GM12878 (cell line): ENCODE measurements at regions not wholly inside any gene's neighbourhood (a gene's known extent, or its start where the extent isn't known, plus 50 kb on each side); places are given as distances from the start of the nearest gene placed in this dataset.

Experiments used
- BACH1 ChIP-seq: fragments of 450-650 bp; IDR thresholded peaks from 2 replicates; pipeline ENCODE4 v1.6.1; 2017; ENCODE audit warnings: mild to moderate bottlenecking, borderline replicate concordance
- BCL11A ChIP-seq: IDR thresholded peaks from 2 replicates; pipeline ENCODE4 v1.6.1; 2011; ENCODE audit warnings: low read depth, low read length
- CEBPB ChIP-seq, 2 experiments: fragments of 150-350 bp in 1 of 2; IDR thresholded peaks; 2 replicates each; pipeline ENCODE4 v1.6.1; 2012 to 2014; ENCODE audit warnings: low read depth in 2 of 2, low read length in 2 of 2, borderline replicate concordance in 1 of 2, inconsistent platforms in 1 of 2
- CHD1 ChIP-seq: IDR thresholded peaks from 2 replicates; pipeline ENCODE4 v1.6.1; 2012; ENCODE audit warnings: low read depth, low read length, improper control_type of control experiment
- ETV6 ChIP-seq, 2 experiments: fragments of 450-650 bp in 1 of 2; IDR thresholded peaks in 1 of 2; conservative IDR thresholded peaks in 1 of 2; 2 replicates each; pipeline ENCODE4 v1.6.1; 2014; ENCODE audit warnings: antibody characterized with exemption in 1 of 2, borderline replicate concordance in 1 of 2, low read depth in 1 of 2, mild to moderate bottlenecking in 1 of 2, moderate library complexity in 1 of 2
- FOS ChIP-seq: IDR thresholded peaks from 3 replicates; pipeline ENCODE4 v1.6.1; 2011; ENCODE audit warnings: borderline replicate concordance; ENCODE audit not compliant: insufficient read length; ENCODE audit errors: extremely low read depth
- HCFC1 ChIP-seq: fragments of 150-350 bp; IDR thresholded peaks from 2 replicates; pipeline ENCODE4 v1.6.1; 2014; ENCODE audit warnings: low read length
- NFYA ChIP-seq: IDR thresholded peaks from 2 replicates; pipeline ENCODE4 v1.6.1; 2011; ENCODE audit warnings: low read depth, mild to moderate bottlenecking, low read length, improper control_type of control experiment, borderline replicate concordance
- POLR2AphosphoS2 ChIP-seq: IDR thresholded peaks from 2 replicates; pipeline ENCODE4 v1.6.1; 2011; ENCODE audit warnings: low read depth, mild to moderate bottlenecking, low read length, improper control_type of control experiment, moderate library complexity
- POLR2AphosphoS5 ChIP-seq: IDR thresholded peaks from 2 replicates; pipeline ENCODE4 v1.6.1; 2011; ENCODE audit warnings: mild to moderate bottlenecking, low read length, inconsistent platforms
- POU2F2 ChIP-seq: IDR thresholded peaks from 3 replicates; pipeline ENCODE4 v1.6.1; 2011; ENCODE audit warnings: low read depth, mild to moderate bottlenecking, low read length, borderline replicate concordance
- RB1 ChIP-seq: fragments of 450-650 bp; formaldehyde crosslinking; IDR thresholded peaks from 2 replicates; pipeline ENCODE4 v1.6.1; 2017; ENCODE audit warnings: mild to moderate bottlenecking, borderline replicate concordance
- TF ChIP-seq, protein P1 (sequence below), 3 experiments: IDR thresholded peaks in 2 of 3; conservative IDR thresholded peaks in 1 of 3; 2 replicates each; pipeline ENCODE4 v1.5.1; 2011; ENCODE audit warnings: low read depth in 3 of 3, low read length in 3 of 3, mild to moderate bottlenecking in 3 of 3, control low read depth in 2 of 3, moderate library complexity in 2 of 3, inconsistent platforms in 1 of 3, mixed read lengths in 1 of 3; ENCODE audit not compliant: control insufficient read depth in 2 of 3, insufficient read depth in 1 of 3; ENCODE audit errors: extremely low read depth in 1 of 3
- TF ChIP-seq, protein P2 (sequence below): IDR thresholded peaks from 2 replicates; pipeline ENCODE4 v1.6.1; 2012; ENCODE audit warnings: low read depth, low read length, improper control_type of control experiment

DNA sequence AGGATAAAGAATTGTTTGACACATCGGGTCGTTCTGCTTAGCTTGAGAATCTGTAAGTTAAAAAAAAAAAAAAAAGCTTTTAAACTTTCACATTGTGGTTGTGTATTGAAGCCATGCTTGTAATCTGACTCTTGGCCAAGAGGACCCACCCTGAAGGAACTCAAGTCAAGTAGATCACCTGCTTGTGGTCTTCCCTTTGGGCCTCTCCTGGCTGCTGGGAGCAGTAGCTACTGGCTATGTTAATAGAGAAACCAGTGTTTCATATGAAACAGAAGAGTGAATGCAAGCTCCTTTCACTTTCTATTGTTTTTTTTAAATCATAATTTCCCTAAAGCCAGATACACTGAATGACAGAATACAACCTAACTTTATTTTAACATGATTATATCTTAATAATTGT is 402.4 kb upstream of the NDST4 start:
- TF ChIP-seq BCL11A (no peak), FOS (no peak), BACH1 (no peak), HCFC1 (no peak), ETV6 (conservative IDR thresholded peaks at IDR 0.05 in 1 of 2, IDR thresholded peaks at IDR 0.05 in 1 of 2; ENCODE audit: borderline replicate concordance in 1 of 2, low read depth in 1 of 2) (no peak), POLR2AphosphoS5 (no peak), NFYA (no peak), CEBPB (IDR thresholded peaks at IDR 0.05; ENCODE audit: borderline replicate concordance in 1 of 2, low read depth in 2 of 2, low read length in 2 of 2) (no peak), POLR2AphosphoS2 (no peak), POU2F2 (no peak), CHD1 (no peak), RB1 (no peak)
- TF ChIP-seq, protein P1, sequence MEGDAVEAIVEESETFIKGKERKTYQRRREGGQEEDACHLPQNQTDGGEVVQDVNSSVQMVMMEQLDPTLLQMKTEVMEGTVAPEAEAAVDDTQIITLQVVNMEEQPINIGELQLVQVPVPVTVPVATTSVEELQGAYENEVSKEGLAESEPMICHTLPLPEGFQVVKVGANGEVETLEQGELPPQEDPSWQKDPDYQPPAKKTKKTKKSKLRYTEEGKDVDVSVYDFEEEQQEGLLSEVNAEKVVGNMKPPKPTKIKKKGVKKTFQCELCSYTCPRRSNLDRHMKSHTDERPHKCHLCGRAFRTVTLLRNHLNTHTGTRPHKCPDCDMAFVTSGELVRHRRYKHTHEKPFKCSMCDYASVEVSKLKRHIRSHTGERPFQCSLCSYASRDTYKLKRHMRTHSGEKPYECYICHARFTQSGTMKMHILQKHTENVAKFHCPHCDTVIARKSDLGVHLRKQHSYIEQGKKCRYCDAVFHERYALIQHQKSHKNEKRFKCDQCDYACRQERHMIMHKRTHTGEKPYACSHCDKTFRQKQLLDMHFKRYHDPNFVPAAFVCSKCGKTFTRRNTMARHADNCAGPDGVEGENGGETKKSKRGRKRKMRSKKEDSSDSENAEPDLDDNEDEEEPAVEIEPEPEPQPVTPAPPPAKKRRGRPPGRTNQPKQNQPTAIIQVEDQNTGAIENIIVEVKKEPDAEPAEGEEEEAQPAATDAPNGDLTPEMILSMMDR (IDR thresholded peaks at IDR 0.05 in 2 of 3, conservative IDR thresholded peaks at IDR 0.05 in 1 of 3; ENCODE audit: control insufficient read depth in 2 of 3, extremely low read depth in 1 of 3, insufficient read depth in 1 of 3, low read depth in 3 of 3, low read length in 3 of 3) = no peak
- TF ChIP-seq, protein P2, sequence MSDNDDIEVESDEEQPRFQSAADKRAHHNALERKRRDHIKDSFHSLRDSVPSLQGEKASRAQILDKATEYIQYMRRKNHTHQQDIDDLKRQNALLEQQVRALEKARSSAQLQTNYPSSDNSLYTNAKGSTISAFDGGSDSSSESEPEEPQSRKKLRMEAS = no peak
